ENCODE measurements at regions not wholly inside any gene's neighbourhood (a gene's known extent, or its start where the extent isn't known, plus 50 kb on each side); places are given as distances from the start of the nearest gene placed in this dataset.

DNA sequence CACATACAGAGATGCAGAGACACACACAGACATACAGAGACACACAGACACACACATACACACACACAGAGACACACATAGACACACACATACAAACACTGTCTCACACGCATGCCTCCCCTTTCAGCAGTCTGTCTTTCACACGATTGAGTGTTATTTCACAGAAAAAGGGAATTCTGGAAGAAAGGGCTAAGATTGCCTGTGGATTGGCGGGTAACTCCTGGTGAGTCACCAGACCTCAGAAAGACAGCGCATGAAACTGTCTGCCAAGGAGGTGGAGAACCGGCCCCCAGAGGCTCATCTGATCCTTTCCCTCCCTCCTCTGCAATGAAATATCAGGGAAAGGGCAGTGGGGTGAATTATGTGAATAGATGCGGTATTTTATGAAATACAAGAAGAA lies 127.2 kb upstream of the GSC start:
- H3K9me3 ChIP-seq (ENCODE audit: low read depth), result no peaks in the 10 kb centered on the region
- H3K36me3 ChIP-seq, result no peaks in the 10 kb centered on the region
- no peak for DNase-seq (ENCODE audit: low spot score)
- H2AFZ ChIP-seq (replicated peaks), result no peak overlapping the region
- no peak overlapping the region for H3K4me2 ChIP-seq
- peaks cover 2% of the 10 kb centered on the region for H3K4me1 Mint-ChIP-seq
- peaks cover 4% of the 10 kb centered on the region for H3K9me3 Mint-ChIP-seq
- H3K4me3 Mint-ChIP-seq, result peak overlapping the region; percentile 1
- H3K27me3 Mint-ChIP-seq (ENCODE audit: insufficient read depth, low read depth), result peaks cover 8% of the 10 kb centered on the region
- H3K9ac ChIP-seq, result no peak overlapping the region
- no peaks in the 10 kb centered on the region for H3K79me2 ChIP-seq (ENCODE audit: low read depth)
- TF ChIP-seq CTCF (IDR thresholded peaks at IDR 0.05), result no peak
- no peak for TF ChIP-seq EZH2phosphoT487 (IDR thresholded peaks at IDR 0.05)
- H3K27me3 ChIP-seq, result peaks cover 79% of the 10 kb centered on the region
- H3K27ac Mint-ChIP-seq, result no peak overlapping the region
- H3K27ac ChIP-seq, result no peak overlapping the region
- no peak overlapping the region for H3K4me3 ChIP-seq
- no peaks in the 10 kb centered on the region for H3K36me3 Mint-ChIP-seq
- peaks cover 9% of the 10 kb centered on the region for H4K20me1 ChIP-seq (ENCODE audit: low read depth)
- peaks cover 15% of the 10 kb centered on the region for H3K4me1 ChIP-seq
- H3F3A ChIP-seq (ENCODE audit: low read depth), result peaks cover 25% of the 10 kb centered on the region

DNA sequence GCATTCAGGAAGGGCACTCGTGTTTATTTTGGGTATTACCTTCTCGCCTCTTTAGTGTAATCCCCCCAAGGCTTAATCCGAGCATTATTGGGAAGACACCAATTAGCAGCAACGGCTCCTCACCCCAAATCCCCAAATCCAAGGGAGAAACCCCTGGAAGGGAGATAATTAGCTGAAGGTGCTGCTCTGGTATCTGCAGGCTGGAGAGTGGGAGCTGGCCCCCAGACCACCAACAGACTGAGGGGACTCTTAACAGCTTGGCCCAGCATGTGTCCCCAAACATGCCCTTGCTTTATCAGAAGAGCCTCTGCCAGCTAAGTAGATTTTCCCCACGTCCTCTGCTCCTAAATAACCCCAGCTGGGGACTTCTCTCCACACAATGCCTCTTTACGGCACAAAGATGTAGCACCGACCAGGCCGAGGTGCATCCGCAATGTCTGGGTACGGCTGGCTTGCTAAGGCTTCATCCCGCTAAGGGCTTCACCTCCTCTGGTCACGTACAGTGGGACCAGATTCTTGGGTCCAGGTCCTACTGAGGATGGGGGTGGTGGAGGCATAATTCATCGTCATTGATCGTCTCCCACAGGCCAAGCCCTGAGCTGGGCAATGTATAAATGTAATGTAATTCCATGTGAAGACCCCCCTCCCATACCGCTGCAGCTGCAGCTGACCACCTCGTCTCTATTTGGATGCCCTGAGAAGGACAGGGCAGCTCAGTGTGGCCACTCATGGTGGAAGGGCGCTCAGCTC lies 123.7 kb upstream of the GSC start:
- Mint-ChIP-seq H3K9me3 (peaks cover 4% of the 10 kb centered on the region), H3K4me3 (no peak overlapping the region), H3K27ac (no peak overlapping the region), H3K27me3 (ENCODE audit: insufficient read depth, low read depth) (peaks cover 8% of the 10 kb centered on the region), H3K36me3 (no peaks in the 10 kb centered on the region), H3K4me1 (peaks cover 7% of the 10 kb centered on the region)
- Histone ChIP-seq H3K4me2 (peak overlapping the region; percentile 61), H3K4me1 (peaks cover 15% of the 10 kb centered on the region), H4K20me1 (ENCODE audit: low read depth) (peaks cover 9% of the 10 kb centered on the region), H3K9me3 (ENCODE audit: low read depth) (no peaks in the 10 kb centered on the region), H3F3A (ENCODE audit: low read depth) (peaks cover 49% of the 10 kb centered on the region), H2AFZ (replicated peaks) (no peak overlapping the region), H3K9ac (no peak overlapping the region), H3K27ac (no peak overlapping the region), H3K27me3 (peaks cover 71% of the 10 kb centered on the region), H3K79me2 (ENCODE audit: low read depth) (no peaks in the 10 kb centered on the region), H3K4me3 (no peak overlapping the region), H3K36me3 (no peaks in the 10 kb centered on the region)
- TF ChIP-seq EZH2 (IDR thresholded peaks at IDR 0.05) (no peak), EZH2phosphoT487 (IDR thresholded peaks at IDR 0.05) (peak; percentile 76), CTCF (IDR thresholded peaks at IDR 0.05) (no peak)
- peak; percentile 79 for DNase-seq (ENCODE audit: low spot score)

DNA sequence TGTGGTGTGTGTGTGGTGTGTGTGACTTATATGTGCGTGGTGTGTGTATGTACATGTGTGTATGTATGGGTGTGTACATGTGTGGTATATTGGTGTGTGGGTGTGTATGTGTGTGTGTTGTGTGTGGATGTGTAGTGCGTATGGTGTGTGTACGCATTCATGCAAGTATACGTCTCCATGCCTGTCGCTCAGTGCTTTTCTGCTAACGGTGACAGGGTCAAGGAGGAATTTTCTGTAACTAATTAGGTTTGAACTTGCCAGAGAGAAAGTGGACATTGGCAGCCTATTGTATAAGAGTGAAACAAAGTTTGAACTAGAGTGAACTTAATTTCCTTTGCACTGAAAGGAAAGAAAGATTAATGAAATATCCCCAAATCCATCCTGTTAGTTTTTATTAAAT lies 120.9 kb upstream of the GSC start:
- H3K27ac ChIP-seq, result no peak overlapping the region
- Mint-ChIP-seq H3K4me3 (no peak overlapping the region), H3K4me1 (peaks cover 12% of the 10 kb centered on the region), H3K36me3 (no peaks in the 10 kb centered on the region), H3K27ac (no peak overlapping the region), H3K27me3 (ENCODE audit: insufficient read depth, low read depth) (peaks cover 8% of the 10 kb centered on the region), H3K9me3 (peaks cover 4% of the 10 kb centered on the region)
- no peak overlapping the region for H3K4me2 ChIP-seq
- no peaks in the 10 kb centered on the region for H3K9me3 ChIP-seq (ENCODE audit: low read depth)
- peaks cover 9% of the 10 kb centered on the region for H4K20me1 ChIP-seq (ENCODE audit: low read depth)
- H2AFZ ChIP-seq (replicated peaks), result no peak overlapping the region
- H3K79me2 ChIP-seq (ENCODE audit: low read depth), result no peaks in the 10 kb centered on the region
- H3K4me3 ChIP-seq, result no peak overlapping the region
- H3F3A ChIP-seq (ENCODE audit: low read depth), result peaks cover 49% of the 10 kb centered on the region
- no peak overlapping the region for H3K9ac ChIP-seq
- H3K27me3 ChIP-seq, result peaks cover 61% of the 10 kb centered on the region
- no peak for DNase-seq (ENCODE audit: low spot score)
- no peaks in the 10 kb centered on the region for H3K36me3 ChIP-seq
- TF ChIP-seq CTCF (IDR thresholded peaks at IDR 0.05), result no peak
- TF ChIP-seq EZH2phosphoT487 (IDR thresholded peaks at IDR 0.05), result no peak
- TF ChIP-seq EZH2 (IDR thresholded peaks at IDR 0.05), result no peak
- peaks cover 15% of the 10 kb centered on the region for H3K4me1 ChIP-seq

All from neural progenitor cell (in vitro differentiated cells).